ENCODE measurements at regions not wholly inside any gene's neighbourhood (a gene's known extent, or its start where the extent isn't known, plus 50 kb on each side); places are given as distances from the start of the nearest gene placed in this dataset.

DNA sequence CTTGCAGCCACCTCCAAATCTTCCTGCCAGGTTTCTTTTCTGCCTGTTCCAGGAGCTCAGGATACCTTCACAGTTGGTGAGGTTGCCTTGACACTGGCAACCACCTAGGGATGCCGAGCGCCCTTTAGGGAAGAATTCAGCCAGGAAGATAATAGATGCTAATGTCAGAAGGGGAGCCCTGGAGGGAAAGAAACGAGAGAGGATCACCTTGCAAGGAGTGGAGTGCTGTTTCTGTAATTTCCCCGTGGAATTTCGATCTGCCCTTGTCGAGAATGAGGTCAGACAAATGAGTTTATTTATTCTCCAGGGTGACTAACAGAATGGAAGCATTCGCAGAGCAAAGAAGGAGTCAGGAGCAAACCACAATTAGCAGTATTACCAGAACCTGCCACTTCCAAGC lies 315.8 kb upstream of the KAZN start (continued):
- TF ChIP-seq ZNF460 (CRISPR knock-in tag; IDR thresholded peaks at IDR 0.05; ENCODE audit: borderline replicate concordance): no peak
- no peak for TF ChIP-seq HDAC2 (CRISPR knock-in tag; IDR thresholded peaks at IDR 0.05)
- no peak for TF ChIP-seq ZNF354B (CRISPR knock-in tag; IDR thresholded peaks at IDR 0.05)
- TF ChIP-seq, protein P1, sequence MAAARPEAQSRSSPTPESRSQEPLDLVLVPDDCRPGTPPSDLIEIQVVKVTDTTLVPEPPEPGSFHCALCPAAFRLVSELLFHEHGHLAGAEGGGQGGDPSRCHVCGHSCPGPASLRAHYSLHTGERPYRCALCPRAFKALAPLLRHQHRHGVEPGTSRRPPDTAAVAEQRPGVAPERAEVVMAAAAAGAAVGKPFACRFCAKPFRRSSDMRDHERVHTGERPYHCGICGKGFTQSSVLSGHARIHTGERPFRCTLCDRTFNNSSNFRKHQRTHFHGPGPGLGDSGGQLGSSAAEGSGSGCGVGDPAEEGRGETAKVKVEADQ (CRISPR knock-in tag; IDR thresholded peaks at IDR 0.05; ENCODE audit: borderline replicate concordance): no peak
- TF ChIP-seq MEIS1 (CRISPR knock-in tag; IDR thresholded peaks at IDR 0.05; ENCODE audit: borderline replicate concordance): no peak
- TF ChIP-seq, protein P2, sequence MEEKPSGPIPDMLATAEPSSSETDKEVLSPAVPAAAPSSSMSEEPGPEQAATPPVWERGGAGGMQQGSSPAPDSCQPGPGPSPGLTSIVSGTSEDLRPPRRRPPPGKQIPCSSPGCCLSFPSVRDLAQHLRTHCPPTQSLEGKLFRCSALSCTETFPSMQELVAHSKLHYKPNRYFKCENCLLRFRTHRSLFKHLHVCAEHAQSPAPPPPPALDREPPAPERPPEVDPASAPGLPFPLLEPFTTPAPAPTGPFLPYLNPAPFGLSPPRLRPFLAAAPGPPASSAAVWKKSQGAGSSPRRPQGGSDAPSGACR (CRISPR knock-in tag; IDR thresholded peaks at IDR 0.05): no peak

DNA sequence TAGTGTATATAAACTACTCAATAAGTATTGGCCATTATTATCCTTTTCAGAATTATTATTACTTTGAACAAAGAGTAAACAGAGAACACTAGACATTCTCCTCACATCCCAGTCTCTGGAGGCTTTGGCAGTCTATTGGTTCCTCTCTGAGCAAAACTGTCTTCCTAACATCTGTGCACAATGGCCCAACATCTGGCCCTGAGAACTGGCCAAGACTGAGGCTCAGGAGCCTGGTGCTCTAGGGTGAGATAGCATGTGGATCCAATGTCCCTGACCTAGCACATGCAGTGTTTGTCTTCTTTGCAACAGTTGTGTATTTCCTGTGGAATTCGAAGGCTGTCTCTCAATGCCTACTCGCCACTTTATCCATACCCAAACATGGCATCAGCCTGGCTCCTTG lies 313.2 kb upstream of the KAZN start:
- ATAC-seq (no peak), DNase-seq (ENCODE audit: low spot score) (no peak), FAIRE-seq (no peak)
- Histone ChIP-seq H3K4me1 (ENCODE audit: insufficient read depth, low read length) (no peaks in the 10 kb centered on the region), H3K4me3 (replicated peaks in 1 of 3; ENCODE audit: insufficient read depth in 1 of 3, low read depth in 2 of 3, low read length in 3 of 3) (no peak overlapping the region), H2AFZ (ENCODE audit: low read length) (no peak overlapping the region), H4K20me1 (ENCODE audit: insufficient read depth, low read length) (no peaks in the 10 kb centered on the region), H3K9ac (ENCODE audit: insufficient read depth, low read depth, low read length) (no peak overlapping the region), H3K27ac (ENCODE audit: extremely low read length, insufficient read depth, low read length) (no peak overlapping the region), H3K4me2 (ENCODE audit: low read depth, low read length) (no peak overlapping the region), H3K36me3 (replicated peaks in 1 of 2; ENCODE audit: control insufficient read depth in 1 of 2, insufficient read depth in 2 of 2, low read length in 2 of 2) (no peaks in the 10 kb centered on the region), H3K27me3 (ENCODE audit: control insufficient read depth in 1 of 2, insufficient read depth in 2 of 2, low read length in 2 of 2) (no peaks in the 10 kb centered on the region), H3K9me3 (ENCODE audit: low read length) (no peaks in the 10 kb centered on the region), H3K79me2 (ENCODE audit: insufficient read depth, low read length) (no peaks in the 10 kb centered on the region)
- CTCF ChIA-PET (ENCODE audit: low intra/inter-chr PET ratio, low total read pairs): no interaction called here
- TF ChIP-seq ZFP90 (CRISPR knock-in tag; IDR thresholded peaks at IDR 0.05; ENCODE audit: borderline replicate concordance) (no peak), HCFC1 (IDR thresholded peaks at IDR 0.05; ENCODE audit: low read depth, low read length) (no peak), PTBP1 (IDR thresholded peaks at IDR 0.05; ENCODE audit: low read depth, low read length, poor library complexity, severe bottlenecking) (no peak), ZNF879 (CRISPR knock-in tag; IDR thresholded peaks at IDR 0.05) (no peak), ZNF660 (CRISPR knock-in tag; IDR thresholded peaks at IDR 0.05; ENCODE audit: borderline replicate concordance, low read depth) (no peak), ZNF775 (CRISPR knock-in tag; IDR thresholded peaks at IDR 0.05; ENCODE audit: borderline replicate concordance) (no peak), NRL (CRISPR knock-in tag; IDR thresholded peaks at IDR 0.05; ENCODE audit: borderline replicate concordance) (no peak), MATR3 (CRISPR knock-in tag; IDR thresholded peaks at IDR 0.05) (no peak), HMG20A (CRISPR knock-in tag; IDR thresholded peaks at IDR 0.05; ENCODE audit: borderline replicate concordance) (no peak)
- TF ChIP-seq, protein P3, sequence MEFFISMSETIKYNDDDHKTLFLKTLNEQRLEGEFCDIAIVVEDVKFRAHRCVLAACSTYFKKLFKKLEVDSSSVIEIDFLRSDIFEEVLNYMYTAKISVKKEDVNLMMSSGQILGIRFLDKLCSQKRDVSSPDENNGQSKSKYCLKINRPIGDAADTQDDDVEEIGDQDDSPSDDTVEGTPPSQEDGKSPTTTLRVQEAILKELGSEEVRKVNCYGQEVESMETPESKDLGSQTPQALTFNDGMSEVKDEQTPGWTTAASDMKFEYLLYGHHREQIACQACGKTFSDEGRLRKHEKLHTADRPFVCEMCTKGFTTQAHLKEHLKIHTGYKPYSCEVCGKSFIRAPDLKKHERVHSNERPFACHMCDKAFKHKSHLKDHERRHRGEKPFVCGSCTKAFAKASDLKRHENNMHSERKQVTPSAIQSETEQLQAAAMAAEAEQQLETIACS (CRISPR knock-in tag; IDR thresholded peaks at IDR 0.05): no peak
- TF ChIP-seq, protein P4, sequence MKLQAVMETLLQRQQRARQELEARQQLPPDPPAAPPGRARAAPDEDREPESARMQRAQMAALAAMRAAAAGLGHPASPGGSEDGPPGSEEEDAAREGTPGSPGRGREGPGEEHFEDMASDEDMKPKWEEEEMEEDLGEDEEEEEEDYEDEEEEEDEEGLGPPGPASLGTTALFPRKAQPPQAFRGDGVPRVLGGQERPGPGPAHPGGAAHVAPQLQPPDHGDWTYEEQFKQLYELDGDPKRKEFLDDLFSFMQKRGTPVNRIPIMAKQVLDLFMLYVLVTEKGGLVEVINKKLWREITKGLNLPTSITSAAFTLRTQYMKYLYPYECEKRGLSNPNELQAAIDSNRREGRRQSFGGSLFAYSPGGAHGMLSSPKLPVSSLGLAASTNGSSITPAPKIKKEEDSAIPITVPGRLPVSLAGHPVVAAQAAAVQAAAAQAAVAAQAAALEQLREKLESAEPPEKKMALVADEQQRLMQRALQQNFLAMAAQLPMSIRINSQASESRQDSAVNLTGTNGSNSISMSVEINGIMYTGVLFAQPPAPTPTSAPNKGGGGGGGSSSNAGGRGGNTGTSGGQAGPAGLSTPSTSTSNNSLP (IDR thresholded peaks at IDR 0.05; ENCODE audit: low read depth, low read length): no peak
- POLR2A ChIA-PET: no interaction called here
- in situ Hi-C loops (cut with HindIII; ENCODE audit: extremely low pct_ligation_motif_present, low pct_unique_long_range_greater_than_20kb) (no loop called here), intact Hi-C loops (cut with micrococcal nuclease; ENCODE audit: unreplicated experiment) (no loop called here)
- BruUV-seq (replicated peaks): no TSS peak
- WGBS (ENCODE audit: low lambda C conversion rate): 0% methylated on average over 1 of the region's 2 CpGs
